BE2C (cell line): ENCODE measurements at regions not wholly inside any gene's neighbourhood (a gene's known extent, or its start where the extent isn't known, plus 50 kb on each side); places are given as distances from the start of the nearest gene placed in this dataset.

Source experiments
- DNase-seq: peaks from one replicate; pipeline ENCODE4 v3.0.0-alpha.2; 2020
- H3K27me3 ChIP-seq: fragments of 250-450 bp; sonication (Bioruptor Pico); 2 replicates; pipeline ENCODE4 v1.5.1; 2020; ENCODE audit warnings: mild to moderate bottlenecking
- H3K36me3 ChIP-seq: fragments of 250-450 bp; sonication (Bioruptor Pico); 2 replicates; pipeline ENCODE4 v1.5.1; 2020; ENCODE audit warnings: mild to moderate bottlenecking
- H3K4me1 ChIP-seq: fragments of 250-450 bp; sonication (Bioruptor Pico); 2 replicates; pipeline ENCODE4 v1.5.1; 2020
- H3K4me3 ChIP-seq: 2 replicates; pipeline ENCODE4 v1.5.1; 2011; ENCODE audit warnings: low read depth, low read length
- H3K9me3 ChIP-seq: fragments of 250-450 bp; sonication (Bioruptor Pico); 2 replicates; pipeline ENCODE4 v1.5.1; 2020
- TF ChIP-seq, protein P1 (sequence below): IDR thresholded peaks from 2 replicates; pipeline ENCODE4 v1.5.1; 2012; ENCODE audit warnings: mild to moderate bottlenecking, low read depth, low read length

DNA sequence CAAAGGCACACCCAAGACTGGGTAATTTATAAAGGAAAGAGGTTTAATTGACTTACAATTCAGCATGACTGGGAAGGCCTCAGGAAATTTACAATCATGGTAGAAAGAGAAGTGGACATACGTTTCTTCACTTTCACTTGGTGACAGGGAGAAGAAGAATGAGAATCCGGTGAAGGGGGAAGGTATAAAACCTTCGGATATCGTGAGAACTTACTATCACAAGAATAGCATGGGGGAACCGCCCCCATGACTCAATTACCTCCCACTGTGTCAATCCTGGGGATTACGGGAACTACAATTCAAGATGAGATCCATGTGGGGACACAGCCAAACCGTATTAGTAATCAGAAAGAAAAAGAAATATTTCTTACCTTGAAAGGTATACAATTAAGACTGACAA, 782.9 kb upstream of the HS3ST1 start:
- Histone ChIP-seq H3K27me3 (no peaks in the 10 kb centered on the region), H3K4me1 (no peaks in the 10 kb centered on the region), H3K9me3 (no peaks in the 10 kb centered on the region), H3K36me3 (no peaks in the 10 kb centered on the region), H3K4me3 (no peak overlapping the region)
- TF ChIP-seq, protein P1, sequence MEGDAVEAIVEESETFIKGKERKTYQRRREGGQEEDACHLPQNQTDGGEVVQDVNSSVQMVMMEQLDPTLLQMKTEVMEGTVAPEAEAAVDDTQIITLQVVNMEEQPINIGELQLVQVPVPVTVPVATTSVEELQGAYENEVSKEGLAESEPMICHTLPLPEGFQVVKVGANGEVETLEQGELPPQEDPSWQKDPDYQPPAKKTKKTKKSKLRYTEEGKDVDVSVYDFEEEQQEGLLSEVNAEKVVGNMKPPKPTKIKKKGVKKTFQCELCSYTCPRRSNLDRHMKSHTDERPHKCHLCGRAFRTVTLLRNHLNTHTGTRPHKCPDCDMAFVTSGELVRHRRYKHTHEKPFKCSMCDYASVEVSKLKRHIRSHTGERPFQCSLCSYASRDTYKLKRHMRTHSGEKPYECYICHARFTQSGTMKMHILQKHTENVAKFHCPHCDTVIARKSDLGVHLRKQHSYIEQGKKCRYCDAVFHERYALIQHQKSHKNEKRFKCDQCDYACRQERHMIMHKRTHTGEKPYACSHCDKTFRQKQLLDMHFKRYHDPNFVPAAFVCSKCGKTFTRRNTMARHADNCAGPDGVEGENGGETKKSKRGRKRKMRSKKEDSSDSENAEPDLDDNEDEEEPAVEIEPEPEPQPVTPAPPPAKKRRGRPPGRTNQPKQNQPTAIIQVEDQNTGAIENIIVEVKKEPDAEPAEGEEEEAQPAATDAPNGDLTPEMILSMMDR: no peak
- DNase-seq: no peak

DNA sequence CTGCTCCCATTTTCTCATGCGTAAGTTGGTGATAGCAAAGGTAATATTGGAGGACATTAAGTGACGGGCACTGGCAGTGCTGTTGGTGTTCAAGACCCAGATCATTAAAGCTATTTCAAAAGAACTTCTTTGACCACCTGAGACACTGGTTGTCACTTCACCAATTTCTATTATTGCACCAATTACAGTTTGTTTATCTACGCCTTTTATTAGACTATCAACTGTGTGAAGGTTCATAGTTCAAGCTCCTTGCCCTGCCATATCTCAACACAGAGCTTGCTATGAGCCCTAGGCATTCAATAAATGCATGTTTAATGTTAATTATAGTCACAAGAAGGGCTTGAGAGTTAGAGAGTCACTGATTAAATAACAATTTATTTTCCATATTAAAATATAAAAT, 778.7 kb upstream of the HS3ST1 start:
- TF ChIP-seq, protein P1: no peak
- Histone ChIP-seq H3K4me3 (no peak overlapping the region), H3K9me3 (no peaks in the 10 kb centered on the region), H3K36me3 (no peaks in the 10 kb centered on the region), H3K4me1 (no peaks in the 10 kb centered on the region), H3K27me3 (no peaks in the 10 kb centered on the region)
- DNase-seq: no peak

DNA sequence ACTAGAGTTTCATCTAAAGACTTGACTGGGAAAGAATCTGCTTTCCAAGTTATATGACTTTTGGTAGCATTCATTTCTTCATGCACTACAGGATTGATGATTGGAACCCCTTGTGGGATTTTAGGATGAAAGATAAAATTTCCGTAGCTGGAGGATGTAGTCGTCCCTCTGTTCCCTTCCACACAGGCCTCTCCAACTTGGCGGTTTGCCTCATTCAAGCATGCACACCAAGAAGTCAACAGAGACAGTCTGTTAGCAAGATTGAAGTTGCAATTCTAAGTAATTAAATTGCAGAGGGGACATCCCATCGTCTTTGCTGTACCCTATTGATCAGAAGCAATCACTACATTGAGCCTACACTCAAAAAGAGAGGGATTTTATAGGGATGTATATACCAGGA, 777.4 kb upstream of the HS3ST1 start:
- no peaks in the 10 kb centered on the region for H3K4me1 ChIP-seq
- H3K36me3 ChIP-seq: no peaks in the 10 kb centered on the region
- H3K9me3 ChIP-seq: no peaks in the 10 kb centered on the region
- TF ChIP-seq, protein P1: no peak
- DNase-seq: no peak
- H3K27me3 ChIP-seq: no peaks in the 10 kb centered on the region
- H3K4me3 ChIP-seq: no peak overlapping the region

DNA sequence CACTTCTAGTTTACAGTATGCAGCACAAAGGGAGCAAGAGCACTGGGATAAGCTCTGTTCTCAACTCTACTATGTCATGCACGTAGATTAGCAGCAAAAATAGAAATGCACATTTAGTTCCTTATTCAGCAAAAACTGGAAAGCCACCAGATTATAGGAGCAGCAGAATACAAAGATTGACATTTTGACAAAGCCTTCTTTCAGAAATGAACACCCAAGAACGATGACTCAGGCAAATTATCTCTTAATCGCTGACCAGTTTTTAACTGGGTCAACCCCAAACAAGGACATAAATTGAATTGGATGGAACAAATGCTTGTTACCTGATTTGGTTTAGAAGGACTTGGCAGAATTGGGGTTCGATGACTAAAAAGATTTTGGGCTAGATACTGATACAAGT, 775.3 kb upstream of the HS3ST1 start:
- Histone ChIP-seq H3K4me3 (no peak overlapping the region), H3K27me3 (no peaks in the 10 kb centered on the region), H3K9me3 (no peaks in the 10 kb centered on the region), H3K36me3 (no peaks in the 10 kb centered on the region), H3K4me1 (no peaks in the 10 kb centered on the region)
- DNase-seq: no peak
- TF ChIP-seq, protein P1: no peak

DNA sequence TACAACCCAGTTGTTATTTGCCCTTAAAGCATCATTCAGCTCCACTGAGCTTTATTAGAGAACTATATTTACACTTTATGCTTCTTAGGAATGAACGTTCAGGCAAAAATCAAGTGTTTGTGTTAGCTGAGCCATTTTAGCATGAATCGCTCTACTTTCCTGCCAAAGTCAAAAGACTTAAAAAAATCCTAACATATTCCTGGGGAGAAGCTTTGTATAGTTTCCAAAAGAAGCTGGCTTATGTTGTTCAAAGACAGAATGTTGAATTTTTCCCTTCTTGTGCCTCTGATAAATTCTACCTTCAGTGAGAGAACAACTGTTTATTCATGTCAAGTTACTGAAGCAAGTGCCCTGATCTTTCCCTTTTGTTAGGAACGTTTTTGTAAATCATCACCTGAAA, 771.5 kb upstream of the HS3ST1 start:
- H3K27me3 ChIP-seq: no peaks in the 10 kb centered on the region
- no peaks in the 10 kb centered on the region for H3K4me1 ChIP-seq
- TF ChIP-seq, protein P1: no peak
- DNase-seq: no peak
- no peaks in the 10 kb centered on the region for H3K9me3 ChIP-seq
- no peaks in the 10 kb centered on the region for H3K36me3 ChIP-seq
- H3K4me3 ChIP-seq: no peak overlapping the region

DNA sequence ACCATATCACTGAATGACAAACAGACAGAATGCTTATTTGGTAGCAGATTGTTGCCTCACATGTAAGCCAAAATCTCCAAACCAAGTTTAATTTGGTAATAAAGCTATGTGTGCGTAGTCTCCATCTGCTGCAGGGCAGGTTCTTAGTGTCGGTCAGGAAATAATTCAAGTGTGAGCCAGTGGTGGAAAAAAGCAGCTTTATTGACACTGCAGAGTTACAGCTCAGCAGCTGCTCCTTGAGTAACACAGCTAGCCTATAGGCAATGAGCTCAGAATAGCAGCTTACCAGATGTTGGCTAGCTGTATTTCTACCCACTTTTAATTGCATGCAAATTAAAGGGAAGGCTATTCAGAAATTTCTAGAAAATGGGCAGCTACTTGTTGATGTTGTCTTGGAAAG, 757.8 kb upstream of the HS3ST1 start:
- Histone ChIP-seq H3K9me3 (no peaks in the 10 kb centered on the region; the same call in 1 of the 2 replicates), H3K4me1 (no peaks in the 10 kb centered on the region), H3K36me3 (no peaks in the 10 kb centered on the region), H3K27me3 (no peaks in the 10 kb centered on the region), H3K4me3 (no peak overlapping the region)
- TF ChIP-seq, protein P1: no peak
- no peak for DNase-seq
